Body of pancreas (tissue), 4 donors: ENCODE measurements at regions not wholly inside any gene's neighbourhood (a gene's known extent, or its start where the extent isn't known, plus 50 kb on each side); places are given as distances from the start of the nearest gene placed in this dataset.

Source experiments
- POLR2A ChIP-seq, 3 donors: fragments of 450-650 bp; IDR thresholded peaks; one replicate each; pipeline ENCODE4 v1.6.1; 2016; ENCODE audit warnings: antibody characterized with exemption in 3 of 3, mild to moderate bottlenecking in 2 of 3
- TF ChIP-seq, protein P1 (sequence below), 7 experiments: fragments of 450-650 bp in 4 of 7; fragments of 200-600 bp in 3 of 7; sonication (generic) in 3 of 7; IDR thresholded peaks; one replicate each; pipeline ENCODE4 v1.5.1; 2016 to 2019; ENCODE audit warnings: antibody characterized with exemption in 7 of 7

DNA sequence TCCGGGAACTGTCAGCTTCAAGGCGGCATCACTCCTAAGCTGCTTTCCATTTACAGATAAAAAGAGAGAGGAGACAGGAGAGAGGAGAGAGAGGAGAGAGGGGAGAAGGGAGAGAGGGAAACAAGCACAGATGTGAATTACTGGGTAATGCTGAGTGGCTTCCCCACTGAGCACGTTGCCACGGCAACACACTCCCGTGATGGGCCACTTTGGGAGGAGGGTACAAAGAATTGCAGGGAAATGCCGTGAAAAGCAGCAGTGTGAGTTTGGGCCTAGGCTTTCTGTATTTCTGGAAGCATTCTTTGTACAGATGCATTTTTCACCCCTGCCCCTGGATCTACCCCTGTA is 128.0 kb upstream of the IRF2BP2 start:
- TF ChIP-seq, protein P1, sequence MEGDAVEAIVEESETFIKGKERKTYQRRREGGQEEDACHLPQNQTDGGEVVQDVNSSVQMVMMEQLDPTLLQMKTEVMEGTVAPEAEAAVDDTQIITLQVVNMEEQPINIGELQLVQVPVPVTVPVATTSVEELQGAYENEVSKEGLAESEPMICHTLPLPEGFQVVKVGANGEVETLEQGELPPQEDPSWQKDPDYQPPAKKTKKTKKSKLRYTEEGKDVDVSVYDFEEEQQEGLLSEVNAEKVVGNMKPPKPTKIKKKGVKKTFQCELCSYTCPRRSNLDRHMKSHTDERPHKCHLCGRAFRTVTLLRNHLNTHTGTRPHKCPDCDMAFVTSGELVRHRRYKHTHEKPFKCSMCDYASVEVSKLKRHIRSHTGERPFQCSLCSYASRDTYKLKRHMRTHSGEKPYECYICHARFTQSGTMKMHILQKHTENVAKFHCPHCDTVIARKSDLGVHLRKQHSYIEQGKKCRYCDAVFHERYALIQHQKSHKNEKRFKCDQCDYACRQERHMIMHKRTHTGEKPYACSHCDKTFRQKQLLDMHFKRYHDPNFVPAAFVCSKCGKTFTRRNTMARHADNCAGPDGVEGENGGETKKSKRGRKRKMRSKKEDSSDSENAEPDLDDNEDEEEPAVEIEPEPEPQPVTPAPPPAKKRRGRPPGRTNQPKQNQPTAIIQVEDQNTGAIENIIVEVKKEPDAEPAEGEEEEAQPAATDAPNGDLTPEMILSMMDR (IDR thresholded peaks at IDR 0.05), result no peak
- no peak for TF ChIP-seq POLR2A (IDR thresholded peaks at IDR 0.05)
